ENCODE measurements at regions not wholly inside any gene's neighbourhood (a gene's known extent, or its start where the extent isn't known, plus 50 kb on each side); places are given as distances from the start of the nearest gene placed in this dataset.
A peak's percentile ranks its signal among the peaks of the same experiment; 100 is the strongest.

DNA sequence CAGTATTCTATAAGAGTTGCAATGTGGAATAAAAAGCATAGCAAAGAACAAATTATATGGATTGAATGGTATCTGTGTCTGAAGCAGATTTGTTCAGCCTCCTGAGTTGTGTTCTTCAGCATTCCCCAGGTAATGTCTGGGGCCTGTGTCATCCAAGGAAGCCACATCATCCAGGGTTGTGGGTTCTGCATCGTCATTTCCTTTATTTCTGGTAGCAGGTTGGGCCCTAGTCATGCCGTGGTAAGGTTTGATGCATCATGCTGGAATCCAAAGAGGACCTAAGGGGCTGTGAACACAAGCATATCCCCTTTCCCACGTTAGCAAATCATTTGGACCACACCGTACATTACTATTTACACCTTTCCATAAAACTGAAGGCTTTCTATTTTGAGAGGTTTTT, 131.0 kb upstream of the ZNF91 start:
- Histone ChIP-seq H3K27ac (no peak overlapping the region), H3K4me1 (no peaks in the 10 kb centered on the region), H3K4me3 (no peak overlapping the region), H3K9me3 (peaks cover 0 to 43% (median 14%) of the 10 kb centered on the region in 4 donors), H3K36me3 (no peaks in the 10 kb centered on the region), H3K27me3 (no peaks in the 10 kb centered on the region)
- DNase-seq = no peak
- 77 to 86% (median 79%) methylated on average over 4 of the region's 4 CpGs for WGBS, 5 donors
- intact Hi-C loops (cut with DNase I; ENCODE audit: low total_unique reads) = no loop called here
- TF ChIP-seq EP300 (IDR thresholded peaks at IDR 0.05) (no peak), POLR2A (IDR thresholded peaks at IDR 0.05) (no peak), POLR2AphosphoS5 (IDR thresholded peaks at IDR 0.05) (no peak)
- TF ChIP-seq, protein P1, sequence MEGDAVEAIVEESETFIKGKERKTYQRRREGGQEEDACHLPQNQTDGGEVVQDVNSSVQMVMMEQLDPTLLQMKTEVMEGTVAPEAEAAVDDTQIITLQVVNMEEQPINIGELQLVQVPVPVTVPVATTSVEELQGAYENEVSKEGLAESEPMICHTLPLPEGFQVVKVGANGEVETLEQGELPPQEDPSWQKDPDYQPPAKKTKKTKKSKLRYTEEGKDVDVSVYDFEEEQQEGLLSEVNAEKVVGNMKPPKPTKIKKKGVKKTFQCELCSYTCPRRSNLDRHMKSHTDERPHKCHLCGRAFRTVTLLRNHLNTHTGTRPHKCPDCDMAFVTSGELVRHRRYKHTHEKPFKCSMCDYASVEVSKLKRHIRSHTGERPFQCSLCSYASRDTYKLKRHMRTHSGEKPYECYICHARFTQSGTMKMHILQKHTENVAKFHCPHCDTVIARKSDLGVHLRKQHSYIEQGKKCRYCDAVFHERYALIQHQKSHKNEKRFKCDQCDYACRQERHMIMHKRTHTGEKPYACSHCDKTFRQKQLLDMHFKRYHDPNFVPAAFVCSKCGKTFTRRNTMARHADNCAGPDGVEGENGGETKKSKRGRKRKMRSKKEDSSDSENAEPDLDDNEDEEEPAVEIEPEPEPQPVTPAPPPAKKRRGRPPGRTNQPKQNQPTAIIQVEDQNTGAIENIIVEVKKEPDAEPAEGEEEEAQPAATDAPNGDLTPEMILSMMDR (IDR thresholded peaks at IDR 0.05) = no peak

DNA sequence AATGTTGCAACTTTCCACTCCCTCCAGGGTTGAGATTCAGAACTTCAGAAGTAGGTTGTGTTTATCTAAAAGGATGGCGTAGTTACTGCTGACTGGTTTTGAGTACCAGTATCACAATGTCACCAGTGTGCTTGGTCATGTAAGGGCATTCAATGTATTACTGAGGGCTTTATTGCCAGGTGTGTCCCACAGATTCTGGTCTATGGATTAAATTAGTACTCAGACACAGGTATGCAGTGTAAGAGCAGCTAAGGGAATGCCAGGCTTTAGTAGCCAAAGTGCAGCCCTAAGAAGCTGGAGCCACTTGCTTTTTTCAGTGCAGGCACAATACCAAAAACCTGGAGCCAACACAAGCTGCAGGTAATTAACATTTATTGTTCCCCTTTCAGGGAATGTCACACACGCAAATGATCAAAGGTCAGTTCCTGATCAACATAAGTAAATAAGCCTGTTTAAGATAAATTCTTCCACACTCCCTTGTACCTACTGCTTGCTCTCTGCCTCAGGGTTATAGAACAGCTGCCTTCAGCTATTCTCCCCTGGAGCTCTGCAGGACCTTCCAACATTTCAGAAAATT, 130.1 kb upstream of the ZNF91 start:
- DNase-seq = peak in 1 of 2 donors; percentile 40
- H3K27ac ChIP-seq = no peak overlapping the region
- intact Hi-C loops (cut with DNase I; ENCODE audit: low total_unique reads) = no loop called here
- peaks cover 0 to 47% (median 14%) of the 10 kb centered on the region in 4 donors for H3K9me3 ChIP-seq
- H3K4me3 ChIP-seq = no peak overlapping the region
- no peaks in the 10 kb centered on the region for H3K27me3 ChIP-seq
- H3K4me1 ChIP-seq = no peaks in the 10 kb centered on the region
- no peaks in the 10 kb centered on the region for H3K36me3 ChIP-seq
- 40 to 53% (median 42%) methylated on average over 2 of the region's 2 CpGs for WGBS, 5 donors
- TF ChIP-seq POLR2A (IDR thresholded peaks at IDR 0.05) (no peak), POLR2AphosphoS5 (IDR thresholded peaks at IDR 0.05) (no peak), EP300 (IDR thresholded peaks at IDR 0.05) (no peak)
- TF ChIP-seq, protein P1 (IDR thresholded peaks at IDR 0.05) = no peak

DNA sequence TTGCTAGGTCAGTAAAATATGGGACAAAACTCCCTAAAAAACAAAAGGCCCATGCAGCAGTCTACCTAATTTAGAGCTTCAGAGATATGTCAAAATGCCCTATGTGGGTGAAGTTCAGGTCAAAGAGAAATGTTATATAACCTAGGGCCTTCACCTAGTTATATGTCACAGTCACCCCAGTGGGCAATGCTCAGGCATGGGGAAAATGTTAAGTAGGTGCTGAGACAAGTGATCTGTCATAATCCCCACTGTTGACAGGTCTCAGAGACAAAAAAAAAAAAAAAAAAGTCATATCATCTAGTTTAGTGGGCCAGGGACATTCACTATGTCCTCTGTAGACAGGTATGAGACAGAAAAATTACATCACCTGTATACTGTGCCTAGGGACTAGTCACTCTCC, 128.6 kb upstream of the ZNF91 start:
- TF ChIP-seq, protein P1 (IDR thresholded peaks at IDR 0.05) = no peak
- no peak for TF ChIP-seq POLR2AphosphoS5 (IDR thresholded peaks at IDR 0.05)
- no peak for TF ChIP-seq EP300 (IDR thresholded peaks at IDR 0.05)
- TF ChIP-seq POLR2A (IDR thresholded peaks at IDR 0.05) = no peak
- no peak for DNase-seq
- H3K36me3 ChIP-seq = no peaks in the 10 kb centered on the region
- H3K4me1 ChIP-seq = no peaks in the 10 kb centered on the region
- no peak overlapping the region for H3K4me3 ChIP-seq
- peaks cover 0 to 34% (median 5%) of the 10 kb centered on the region in 4 donors for H3K9me3 ChIP-seq
- H3K27me3 ChIP-seq = no peaks in the 10 kb centered on the region
- H3K27ac ChIP-seq = no peak overlapping the region
- intact Hi-C loops (cut with DNase I; ENCODE audit: low total_unique reads) = no loop called here

DNA sequence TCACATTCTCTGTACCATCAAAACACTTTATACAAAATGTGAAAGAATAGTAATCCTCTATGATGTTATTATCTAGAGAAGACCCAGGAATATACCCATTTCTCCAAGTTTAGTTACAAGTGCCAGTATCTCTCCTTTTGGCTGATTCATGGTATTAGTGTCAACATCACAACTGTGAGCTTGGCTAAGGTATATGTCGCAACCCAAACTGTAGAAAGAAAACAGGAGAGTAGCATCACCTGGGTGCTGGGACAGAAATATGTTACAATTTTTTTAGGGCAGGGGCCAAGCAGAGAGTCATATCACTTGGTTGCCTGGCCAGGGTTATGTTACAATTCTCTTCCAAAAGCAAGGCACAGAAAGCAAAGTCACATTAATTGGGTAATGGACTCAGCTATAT, 127.2 kb upstream of the ZNF91 start:
- TF ChIP-seq EP300 (IDR thresholded peaks at IDR 0.05) (no peak), POLR2A (IDR thresholded peaks at IDR 0.05) (no peak), POLR2AphosphoS5 (IDR thresholded peaks at IDR 0.05) (no peak)
- TF ChIP-seq, protein P1 (IDR thresholded peaks at IDR 0.05) = no peak
- no peaks in the 10 kb centered on the region for H3K4me1 ChIP-seq
- 83 to 95% (median 93%) methylated on average over 1 of the region's 1 CpG for WGBS, 5 donors
- intact Hi-C loops (cut with DNase I; ENCODE audit: low total_unique reads) = no loop called here
- peaks cover 0 to 19% (median 0%) of the 10 kb centered on the region in 4 donors for H3K9me3 ChIP-seq
- H3K36me3 ChIP-seq = no peaks in the 10 kb centered on the region
- no peak overlapping the region for H3K4me3 ChIP-seq
- no peak for DNase-seq
- no peak overlapping the region for H3K27ac ChIP-seq
- H3K27me3 ChIP-seq = no peaks in the 10 kb centered on the region
